Right ventricle myocardium inferior (tissue), 1 donor: ENCODE measurements at regions not wholly inside any gene's neighbourhood (a gene's known extent, or its start where the extent isn't known, plus 50 kb on each side); places are given as distances from the start of the nearest gene placed in this dataset.
"Not testable (repeated sequence)": the region's sequence is repeated elsewhere in the genome, so short reads cannot be mapped to it uniquely, and the experiment has no call there.

Experiments used
- ATAC-seq: fragments of 200-7000 bp; cut with Tn5 transposase; one replicate; pipeline ENCODE4 v1.9.1; 2020; ENCODE audit warnings: mild to moderate bottlenecking, moderate library complexity
- DNase-seq: peaks from one replicate; pipeline ENCODE4 v3.0.0; 2021; ENCODE audit errors: missing footprints
- intact Hi-C: fragments of 100-400 bp; cut with DNase I; formaldehyde crosslinking; loops from one replicate; pipeline ENCODE4 v1.11.0; 2022
- donor health status: DM: no; HTN: yes; CAD: no; lungs with severe emphysema.

GRCh38 chr10:33780961-33781360 lies 446.5 kb upstream of the NRP1 start:
- DNase-seq: no peak
- intact Hi-C loops: no loop called here

GRCh38 chr10:33777223-33777622 lies 442.8 kb upstream of the NRP1 start:
- DNase-seq: no peak
- no peak for ATAC-seq
- intact Hi-C loops: loop anchor here (10.0 kb wide), 1 partner anchor 112 kb away; no protein-coding TSS in a partner anchor

More at GRCh38 chr10:33780961-33781360, 446.5 kb upstream of the NRP1 start:
- ATAC-seq: no peak

GRCh38 chr10:33776419-33777070 lies 442.1 kb upstream of the NRP1 start:
- ATAC-seq (no peak), DNase-seq (no peak)
- intact Hi-C loops: loop anchor here (10.0 kb wide), 1 partner anchor 112 kb away; no protein-coding TSS in a partner anchor

- intact Hi-C loops: loop anchor here (10.0 kb wide), 1 partner anchor 110 kb away; no protein-coding TSS in a partner anchor
- ATAC-seq: no peak
Observed at GRCh38 chr10:33774857-33775256, 440.4 kb upstream of the NRP1 start.

GRCh38 chr10:33773886-33774480 lies 439.5 kb upstream of the NRP1 start:
- no peak for DNase-seq
- intact Hi-C loops: loop anchor here (10.0 kb wide), 1 partner anchor 109 kb away; no protein-coding TSS in a partner anchor
- ATAC-seq: no peak

More at GRCh38 chr10:33774857-33775256, 440.4 kb upstream of the NRP1 start:
- no peak for DNase-seq

- intact Hi-C loops: loop anchor here (10.0 kb wide), 1 partner anchor 108 kb away; no protein-coding TSS in a partner anchor
- no peak for DNase-seq
- no peak for ATAC-seq
Observed at GRCh38 chr10:33773253-33773573, 438.7 kb upstream of the NRP1 start.

GRCh38 chr10:33772370-33773252 lies 438.1 kb upstream of the NRP1 start:
- intact Hi-C loops: loop anchor here (10.0 kb wide), 1 partner anchor 108 kb away; no protein-coding TSS in a partner anchor
- no peak for DNase-seq
- no peak for ATAC-seq

- intact Hi-C loops: loop anchor here (10.0 kb wide), 1 partner anchor 107 kb away; no protein-coding TSS in a partner anchor
- ATAC-seq, DNase-seq: not testable (repeated sequence)
Observed at GRCh38 chr10:33771856-33772255, 437.4 kb upstream of the NRP1 start.

- intact Hi-C loops: no loop called here
- ATAC-seq: no peak
- no peak for DNase-seq
Observed at GRCh38 chr10:33764694-33765185, 430.3 kb upstream of the NRP1 start.

- intact Hi-C loops: no loop called here
- ATAC-seq (no peak), DNase-seq (no peak)
Observed at GRCh38 chr10:33760056-33760943, 425.8 kb upstream of the NRP1 start.

- intact Hi-C loops: no loop called here
- no peak for DNase-seq
- no peak for ATAC-seq
Observed at GRCh38 chr10:33759191-33759590, 424.7 kb upstream of the NRP1 start.

- DNase-seq (no peak), ATAC-seq (no peak)
- intact Hi-C loops: no loop called here
Observed at GRCh38 chr10:33758299-33758698, 423.8 kb upstream of the NRP1 start.

GRCh38 chr10:33754052-33754451 lies 419.6 kb upstream of the NRP1 start:
- no peak for DNase-seq
- intact Hi-C loops: no loop called here
- ATAC-seq: no peak

GRCh38 chr10:33753389-33753788 lies 418.9 kb upstream of the NRP1 start:
- intact Hi-C loops: no loop called here
- DNase-seq (no peak), ATAC-seq (no peak)

- ATAC-seq: peak; percentile 77
- DNase-seq: no peak
- intact Hi-C loops: no loop called here
Observed at GRCh38 chr10:33749790-33750189, 415.3 kb upstream of the NRP1 start.

GRCh38 chr10:33749067-33749735 lies 414.7 kb upstream of the NRP1 start:
- no peak for DNase-seq
- intact Hi-C loops: no loop called here
- peak; percentile 8 for ATAC-seq

- ATAC-seq (no peak), DNase-seq (no peak)
- intact Hi-C loops: no loop called here
Observed at GRCh38 chr10:33746836-33747268, 412.4 kb upstream of the NRP1 start.

- ATAC-seq: no peak
- no peak for DNase-seq
- intact Hi-C loops: no loop called here
Observed at GRCh38 chr10:33746186-33746585, 411.7 kb upstream of the NRP1 start.
